ENCODE measurements at regions not wholly inside any gene's neighbourhood (a gene's known extent, or its start where the extent isn't known, plus 50 kb on each side); places are given as distances from the start of the nearest gene placed in this dataset.

- DNase-seq: no peak
Measured at GRCh38 chr4:81523672-81524327, 52.1 kb upstream of the RASGEF1B start.

DNA sequence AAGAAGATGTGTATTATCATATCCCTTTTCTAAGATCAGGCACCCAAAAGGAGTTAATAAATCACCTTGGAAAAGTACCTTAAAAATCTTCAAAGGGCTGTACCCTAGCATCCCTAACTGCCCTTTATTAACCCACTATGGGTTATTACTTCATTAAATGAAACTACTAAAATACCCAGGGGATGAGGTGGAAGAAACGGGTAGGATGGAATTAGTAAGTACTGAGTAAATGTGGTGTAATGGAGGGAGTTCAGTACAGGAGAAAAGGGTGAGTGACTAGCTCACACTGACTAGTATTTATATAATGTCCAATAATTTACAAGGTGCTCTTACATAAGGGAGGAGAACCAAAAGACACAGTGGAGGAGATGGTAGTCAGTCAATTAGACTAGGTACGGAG, 51.0 kb upstream of the RASGEF1B start:
- no peak for DNase-seq

DNA sequence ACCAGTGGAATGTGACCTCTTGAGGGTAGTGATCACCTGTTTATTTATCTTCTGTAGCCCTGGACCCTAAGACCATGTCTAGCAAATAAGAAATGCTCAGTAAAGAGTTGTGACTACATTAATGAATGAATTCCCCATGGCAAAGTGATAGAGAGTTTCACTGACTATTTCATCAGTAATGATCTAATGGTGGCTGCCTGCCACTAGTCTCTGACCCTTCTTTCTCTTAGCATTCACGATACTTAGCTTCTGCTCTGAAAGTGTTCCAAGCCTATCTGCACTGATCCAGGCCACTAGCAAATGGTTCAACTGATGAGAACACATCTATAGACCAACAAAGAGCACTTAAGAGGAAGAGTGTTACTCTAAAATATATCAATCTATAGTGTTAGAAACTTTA, 50.0 kb upstream of the RASGEF1B start:
- no peak for DNase-seq

Data from effector CD8-positive, alpha-beta T cell (primary cell).